HUES48 (cell line): ENCODE measurements at regions not wholly inside any gene's neighbourhood (a gene's known extent, or its start where the extent isn't known, plus 50 kb on each side); places are given as distances from the start of the nearest gene placed in this dataset.
A peak's percentile ranks its signal among the peaks of the same experiment; 100 is the strongest.

Experiments used
- H3K27ac ChIP-seq: one replicate; pipeline ENCODE4 v1.7.0; 2013; ENCODE audit warnings: low read depth, low read length, inconsistent platforms
- H3K27me3 ChIP-seq: 2 replicates; pipeline ENCODE4 v1.6.1; 2013; ENCODE audit warnings: mild to moderate bottlenecking, low read length; ENCODE audit not compliant: control insufficient read depth, insufficient read depth
- H3K36me3 ChIP-seq: 2 replicates; pipeline ENCODE4 v1.6.1; 2013; ENCODE audit warnings: low read length; ENCODE audit not compliant: control insufficient read depth, insufficient read depth
- H3K4me1 ChIP-seq: 2 replicates; pipeline ENCODE4 v1.6.1; 2013; ENCODE audit warnings: mild to moderate bottlenecking, low read length; ENCODE audit not compliant: control insufficient read depth, insufficient read depth
- H3K4me3 ChIP-seq: 2 replicates; pipeline ENCODE4 v1.5.1; 2013; ENCODE audit warnings: mild to moderate bottlenecking, low read depth, low read length
- H3K9ac ChIP-seq: 2 replicates; pipeline ENCODE4 v1.6.1; 2013; ENCODE audit warnings: mild to moderate bottlenecking, low read depth, low read length, moderate library complexity
- H3K9me3 ChIP-seq: 2 replicates; pipeline ENCODE4 v1.6.1; 2013; ENCODE audit warnings: low read length; ENCODE audit not compliant: control insufficient read depth, insufficient read depth

DNA sequence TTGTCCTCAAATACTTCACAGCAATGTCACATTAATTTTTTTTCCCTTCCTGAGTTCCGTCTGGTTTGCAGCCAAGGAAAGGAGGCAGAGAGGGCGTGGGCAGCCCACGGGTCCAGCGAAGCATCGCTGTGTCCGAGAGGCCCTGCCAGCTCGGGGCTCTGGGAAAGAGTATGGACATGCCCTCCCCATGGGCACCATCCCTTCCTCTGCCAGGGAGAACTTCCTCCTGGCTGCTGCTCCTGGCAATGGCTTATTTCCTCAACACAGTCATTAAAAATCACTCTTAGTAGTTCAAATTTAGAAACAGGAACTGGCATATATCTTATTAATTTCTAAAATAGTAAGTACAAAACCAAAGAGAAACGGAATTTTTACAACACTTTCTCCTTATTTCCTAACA is 115.4 kb downstream of the RIPK4 start:
- Histone ChIP-seq H3K4me3 (no peak overlapping the region), H3K9me3 (no peaks in the 10 kb centered on the region), H3K4me1 (peaks cover under 1% of the 10 kb centered on the region; the same call in 1 of the 2 replicates), H3K27me3 (no peaks in the 10 kb centered on the region), H3K9ac (no peak overlapping the region), H3K36me3 (no peaks in the 10 kb centered on the region), H3K27ac (no peak overlapping the region)

DNA sequence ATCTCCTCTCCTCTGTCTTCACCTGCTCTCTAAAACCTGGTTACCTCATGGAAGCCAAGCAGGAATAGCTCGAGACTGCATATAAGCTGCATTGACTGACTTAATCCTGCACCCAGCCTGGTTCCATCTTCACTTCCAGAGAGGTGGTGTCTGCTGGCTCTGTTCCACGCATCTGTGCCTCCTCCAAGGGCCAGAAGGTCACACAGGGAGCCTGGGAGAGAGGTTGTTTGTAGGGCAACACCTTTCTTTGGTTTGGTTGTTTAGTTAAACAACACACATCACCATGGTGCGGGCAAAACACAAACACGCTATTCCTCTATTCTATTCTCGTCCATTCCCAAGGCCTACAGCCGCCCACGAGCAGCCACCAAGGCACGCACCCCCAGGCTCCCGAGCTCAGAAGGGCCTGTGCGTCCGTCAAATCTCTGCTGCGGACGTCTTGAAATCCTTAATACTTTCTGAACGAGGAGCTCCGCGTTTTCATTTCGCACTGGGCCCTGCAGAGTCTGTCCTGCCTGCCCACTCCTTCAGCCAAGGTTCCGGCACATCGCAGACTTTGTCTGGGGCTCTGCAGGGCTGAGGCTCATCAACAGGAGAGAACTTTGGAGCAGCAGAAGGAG is 116.2 kb downstream of the RIPK4 start:
- Histone ChIP-seq H3K36me3 (no peaks in the 10 kb centered on the region), H3K4me1 (no peaks in the 10 kb centered on the region), H3K27me3 (no peaks in the 10 kb centered on the region), H3K4me3 (no peak overlapping the region), H3K9ac (no peak overlapping the region), H3K9me3 (no peaks in the 10 kb centered on the region), H3K27ac (no peak overlapping the region)

DNA sequence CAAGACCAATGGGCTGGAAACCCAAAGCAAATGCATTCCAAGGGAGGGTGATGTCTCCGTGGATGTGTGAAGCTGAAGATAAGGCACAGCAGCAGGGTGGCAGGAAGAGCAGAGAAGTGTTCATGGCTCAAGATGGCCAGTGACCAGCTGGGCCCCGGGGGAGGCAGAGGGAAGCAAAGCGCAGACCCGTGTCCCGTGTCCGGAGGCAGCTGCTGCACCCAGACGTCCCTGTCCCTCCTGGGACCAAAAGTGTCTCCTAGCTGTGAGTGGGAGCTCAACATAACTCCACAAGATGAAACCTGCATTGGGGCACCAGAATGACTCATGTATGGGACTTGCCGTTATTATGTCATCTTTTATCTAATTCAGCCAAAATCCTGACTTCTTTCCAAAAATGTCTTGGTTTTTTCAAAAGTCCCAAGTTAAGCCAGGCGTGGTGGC is 118.2 kb downstream of the RIPK4 start:
- Histone ChIP-seq H3K9ac (no peak overlapping the region), H3K36me3 (no peaks in the 10 kb centered on the region), H3K9me3 (no peaks in the 10 kb centered on the region), H3K27ac (no peak overlapping the region), H3K4me1 (no peaks in the 10 kb centered on the region), H3K27me3 (no peaks in the 10 kb centered on the region), H3K4me3 (no peak overlapping the region)

DNA sequence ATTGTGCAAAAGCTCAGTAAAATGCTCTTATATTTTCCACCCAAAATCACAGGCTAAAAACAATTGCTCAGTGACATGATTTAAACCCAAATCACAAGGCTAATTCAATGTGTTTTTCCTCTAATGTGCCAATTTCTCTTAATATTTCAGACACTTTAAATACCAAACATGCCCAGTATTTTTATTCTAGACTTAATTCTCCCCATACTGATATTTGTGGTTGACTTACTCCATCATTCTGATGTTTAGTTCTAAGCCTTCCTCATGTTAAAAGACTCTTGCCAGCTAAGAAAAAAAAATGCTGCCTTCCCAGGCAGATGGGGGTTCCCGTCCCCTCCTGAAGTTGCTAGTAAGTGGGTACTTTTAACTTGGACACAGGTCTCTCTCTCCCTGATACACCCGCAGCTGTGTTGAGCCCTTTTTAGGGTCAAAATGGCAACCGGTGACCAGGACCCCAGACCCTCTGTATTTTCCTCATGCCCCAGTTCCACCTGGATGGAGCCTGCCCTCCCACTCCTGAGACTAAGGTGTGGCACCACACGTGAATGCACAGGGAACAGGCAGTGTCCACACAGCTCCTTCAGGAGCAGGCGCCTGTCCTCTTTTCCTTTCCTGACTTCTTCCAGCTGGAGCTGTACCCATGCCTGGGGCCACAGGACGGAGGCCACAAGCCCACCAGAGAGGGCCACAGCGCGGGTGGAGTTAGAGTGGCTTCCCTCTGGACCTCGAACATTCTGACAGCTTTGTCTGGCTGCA is 118.9 kb downstream of the RIPK4 start:
- Histone ChIP-seq H3K27ac (no peak overlapping the region), H3K9ac (no peak overlapping the region), H3K4me3 (no peak overlapping the region), H3K9me3 (no peaks in the 10 kb centered on the region), H3K27me3 (no peaks in the 10 kb centered on the region), H3K4me1 (no peaks in the 10 kb centered on the region), H3K36me3 (no peaks in the 10 kb centered on the region)

DNA sequence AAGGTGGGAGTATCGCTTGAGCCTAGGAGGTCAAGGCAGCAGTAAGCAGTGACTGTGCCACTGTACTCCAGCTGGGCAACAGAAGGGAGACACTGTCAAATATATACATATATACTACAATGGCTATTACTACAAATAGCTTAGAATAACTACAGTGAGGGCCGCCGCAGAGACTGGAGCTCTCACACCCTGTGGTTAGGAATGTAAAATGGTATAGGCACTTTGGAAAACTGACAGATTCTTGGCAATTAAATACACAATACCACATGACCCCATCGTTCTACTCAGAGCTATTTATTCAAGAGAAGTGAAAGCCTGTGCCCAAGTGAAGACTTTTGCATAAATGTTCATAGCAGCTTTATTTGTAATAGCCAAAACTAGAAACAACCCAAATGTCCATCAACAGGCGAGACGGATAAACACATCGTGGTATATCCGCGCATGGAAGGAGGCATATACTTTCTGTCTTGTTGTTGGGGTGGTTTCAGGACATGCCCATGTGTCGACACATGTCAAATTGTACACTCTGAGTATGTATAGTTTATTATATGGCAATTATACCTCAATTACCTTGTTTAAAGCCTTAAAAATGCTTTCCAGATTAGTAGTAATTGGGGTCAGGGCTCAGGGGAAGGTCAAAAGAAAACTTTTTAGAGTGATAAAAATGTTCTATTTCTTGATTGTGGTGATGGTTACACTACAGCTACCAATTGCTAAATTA is 123.4 kb downstream of the RIPK4 start:
- Histone ChIP-seq H3K4me1 (no peaks in the 10 kb centered on the region), H3K4me3 (no peak overlapping the region), H3K9ac (no peak overlapping the region), H3K27ac (no peak overlapping the region), H3K27me3 (no peaks in the 10 kb centered on the region), H3K9me3 (no peaks in the 10 kb centered on the region), H3K36me3 (no peaks in the 10 kb centered on the region)

DNA sequence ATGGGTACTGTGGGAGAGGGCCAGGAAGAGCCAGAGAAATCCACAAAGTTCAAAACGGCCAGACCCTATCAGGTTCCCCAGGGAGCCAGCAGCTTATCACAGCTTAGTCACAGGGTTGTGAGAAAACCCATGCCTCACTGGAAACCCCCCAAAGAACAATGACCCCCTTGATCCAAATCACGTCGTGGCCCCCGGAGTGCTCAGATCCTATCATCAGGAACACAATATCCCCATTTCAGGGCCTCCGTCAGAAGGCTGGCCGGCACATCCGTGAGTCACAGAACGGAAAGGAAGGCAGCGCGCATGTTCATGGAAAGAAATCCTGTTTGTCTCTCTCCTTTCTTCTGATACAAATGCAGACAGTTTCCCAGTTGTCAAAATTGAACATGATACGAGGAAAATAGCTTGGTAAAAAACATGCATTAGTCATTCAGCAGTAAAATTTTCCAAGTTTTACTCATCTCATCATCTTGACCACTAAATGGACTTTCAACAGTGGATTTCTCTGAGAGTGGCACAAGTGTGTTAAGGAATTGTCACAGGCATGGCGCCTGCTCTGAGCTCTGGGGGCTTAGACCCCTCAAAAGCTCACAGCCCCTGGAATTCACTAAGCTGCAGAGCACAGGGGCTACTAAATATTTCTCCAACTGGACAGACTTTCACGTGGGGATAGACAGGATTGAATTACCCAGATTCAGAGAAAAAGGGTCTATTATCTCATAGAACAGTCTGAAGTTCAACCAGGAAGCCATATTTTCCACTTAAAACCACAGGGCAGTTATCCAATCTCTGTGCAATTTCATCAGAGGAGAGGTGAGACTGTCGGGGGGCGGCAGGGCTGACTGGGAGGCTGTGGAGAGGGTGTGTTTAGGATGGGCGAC is 124.8 kb downstream of the RIPK4 start:
- H3K9ac ChIP-seq: no peak overlapping the region

DNA sequence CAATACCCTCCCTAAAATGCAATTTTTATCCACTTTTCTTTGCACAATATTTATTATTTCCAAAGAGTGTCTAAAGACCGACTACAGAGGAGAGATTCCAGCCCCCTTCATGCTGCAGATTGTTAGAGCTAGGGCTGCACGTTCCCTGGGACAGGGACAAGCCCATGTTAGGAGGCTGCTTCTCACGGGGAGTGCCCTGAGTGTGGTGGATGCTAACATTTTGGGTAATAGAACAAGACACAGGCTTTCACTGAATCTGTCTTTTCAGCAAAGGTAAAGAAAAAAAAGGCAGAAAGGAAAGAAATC is 125.4 kb downstream of the RIPK4 start:
- Histone ChIP-seq H3K4me3 (no peak overlapping the region), H3K27ac (peak overlapping the region; percentile 79)

More for the DNA sequence above, 124.8 kb downstream of the RIPK4 start:
- Histone ChIP-seq H3K36me3 (no peaks in the 10 kb centered on the region), H3K4me1 (no peaks in the 10 kb centered on the region), H3K9me3 (no peaks in the 10 kb centered on the region), H3K4me3 (no peak overlapping the region), H3K27me3 (no peaks in the 10 kb centered on the region), H3K27ac (peak overlapping the region; percentile 79)

DNA sequence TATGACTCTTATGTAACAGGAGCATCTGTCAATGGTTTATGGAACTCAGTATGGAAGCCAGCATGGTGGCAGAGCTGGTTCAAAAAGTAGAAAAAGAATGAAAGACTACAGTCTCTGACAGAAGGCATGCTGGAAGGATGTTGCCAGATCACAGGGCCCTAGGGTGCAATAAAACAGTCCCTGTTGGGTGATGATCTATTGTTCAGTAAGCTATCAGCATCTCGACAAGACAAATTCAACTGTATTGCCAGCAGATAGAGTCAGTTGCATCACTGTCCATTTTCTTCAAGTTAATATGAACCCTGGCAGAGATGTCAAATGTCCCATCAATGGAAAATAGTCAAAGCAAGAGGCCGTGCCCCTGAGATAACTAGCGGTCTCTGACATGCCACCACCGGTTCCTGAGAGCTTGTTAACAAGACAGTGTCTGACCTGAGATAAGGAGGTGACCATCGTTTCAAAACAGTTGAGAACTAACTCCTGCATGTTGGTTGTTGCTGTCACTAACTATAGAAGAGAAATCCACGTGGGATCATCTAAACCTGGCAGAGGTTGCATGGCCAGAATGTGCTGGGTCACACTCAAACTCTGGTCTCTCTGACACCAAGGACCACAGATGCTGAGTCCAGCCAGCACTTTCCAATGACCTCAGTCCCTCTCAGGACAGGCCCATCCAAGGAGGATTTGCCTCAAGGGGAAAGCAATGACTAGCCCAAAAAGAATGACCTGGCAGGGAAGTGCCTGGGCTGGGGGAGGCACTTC is 125.9 kb downstream of the RIPK4 start:
- Histone ChIP-seq H3K9me3 (no peaks in the 10 kb centered on the region), H3K27ac (peak overlapping the region; percentile 79), H3K9ac (no peak overlapping the region), H3K27me3 (no peaks in the 10 kb centered on the region), H3K36me3 (no peaks in the 10 kb centered on the region), H3K4me1 (no peaks in the 10 kb centered on the region), H3K4me3 (no peak overlapping the region)

More for the DNA sequence above, 125.4 kb downstream of the RIPK4 start:
- Histone ChIP-seq H3K36me3 (no peaks in the 10 kb centered on the region), H3K4me1 (no peaks in the 10 kb centered on the region), H3K27me3 (no peaks in the 10 kb centered on the region), H3K9ac (no peak overlapping the region), H3K9me3 (no peaks in the 10 kb centered on the region)

DNA sequence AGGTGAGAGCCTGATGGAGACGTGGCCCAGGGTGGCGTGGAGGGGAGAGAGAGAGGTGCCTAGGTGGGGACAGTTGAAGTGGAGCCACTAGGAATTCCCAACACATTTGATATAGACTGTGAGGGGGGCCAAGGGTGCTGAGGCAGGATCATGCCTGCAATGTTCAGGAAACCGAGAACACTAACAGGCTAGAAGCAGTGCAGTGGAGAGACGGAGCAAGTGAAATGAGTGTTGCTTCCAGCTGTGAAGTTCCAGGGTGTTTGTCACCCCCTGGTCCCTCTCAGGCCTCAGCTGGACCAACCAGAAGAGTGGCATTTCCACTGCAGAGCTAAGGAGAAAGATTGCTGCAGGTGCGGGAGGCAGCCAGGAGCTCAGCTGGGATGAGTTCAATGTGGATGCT is 127.1 kb downstream of the RIPK4 start:
- H3K27ac ChIP-seq: no peak overlapping the region
- no peaks in the 10 kb centered on the region for H3K27me3 ChIP-seq
- H3K36me3 ChIP-seq: no peaks in the 10 kb centered on the region
- H3K9ac ChIP-seq: no peak overlapping the region
- no peak overlapping the region for H3K4me3 ChIP-seq
- no peaks in the 10 kb centered on the region for H3K4me1 ChIP-seq
- H3K9me3 ChIP-seq: no peaks in the 10 kb centered on the region

DNA sequence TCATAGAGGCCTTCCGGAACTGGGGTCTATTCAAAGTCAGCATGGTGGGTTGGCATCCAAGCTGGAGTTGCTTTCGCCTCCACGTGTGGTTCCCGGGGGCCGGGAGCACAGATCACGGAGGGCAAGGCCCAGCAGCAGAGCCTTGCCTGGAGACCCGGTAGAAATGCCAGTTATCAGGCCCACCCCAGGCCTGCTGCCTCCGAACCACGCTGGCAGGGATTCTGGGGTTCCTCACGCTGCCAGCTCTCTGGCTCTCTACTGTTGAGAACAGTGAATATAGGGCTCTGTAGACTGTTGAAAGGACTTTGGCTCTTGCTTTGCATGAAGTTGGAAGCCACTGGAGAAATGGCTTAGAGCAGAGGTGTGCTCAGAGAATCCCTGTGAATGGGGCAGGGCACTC is 127.5 kb downstream of the RIPK4 start:
- H3K4me3 ChIP-seq: no peak overlapping the region
- no peak overlapping the region for H3K9ac ChIP-seq
- no peaks in the 10 kb centered on the region for H3K27me3 ChIP-seq
- H3K9me3 ChIP-seq: no peaks in the 10 kb centered on the region
- H3K27ac ChIP-seq: no peak overlapping the region
- no peaks in the 10 kb centered on the region for H3K4me1 ChIP-seq
- no peaks in the 10 kb centered on the region for H3K36me3 ChIP-seq
